ENCODE measurements at regions not wholly inside any gene's neighbourhood (a gene's known extent, or its start where the extent isn't known, plus 50 kb on each side); places are given as distances from the start of the nearest gene placed in this dataset.

DNA sequence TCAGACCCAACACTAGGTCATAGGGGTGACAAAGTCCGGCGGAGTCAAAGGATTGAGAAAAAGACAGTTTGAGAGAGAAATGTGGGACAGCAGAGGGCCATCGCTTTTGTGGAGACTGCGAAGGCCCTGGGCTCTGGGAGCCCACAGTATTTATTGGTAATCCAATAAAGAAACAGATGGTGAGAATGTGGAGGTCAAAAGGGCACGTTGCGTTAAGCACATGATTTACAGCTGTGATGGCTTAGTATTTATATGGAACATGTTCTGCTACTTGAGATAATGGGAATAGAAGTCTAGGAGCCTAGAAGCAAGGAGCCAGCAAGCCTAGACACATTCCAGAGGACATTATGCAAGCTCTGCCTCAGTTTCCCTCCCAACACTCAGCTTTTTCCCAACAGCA lies 2521.1 kb downstream of the PCDH9 start:
- H3K27ac ChIP-seq (ENCODE audit: low read depth in 1 of 2, low read length in 2 of 2): no peak overlapping the region
- no peaks in the 10 kb centered on the region for H3K9me3 ChIP-seq (ENCODE audit: control insufficient read depth in 4 of 4, low read length in 3 of 4)
- DNase-seq (ENCODE audit: low spot score): no peak
- no peak overlapping the region for H3K9ac ChIP-seq (ENCODE audit: low read depth in 1 of 2, low read length in 2 of 2)
- TF ChIP-seq SP1 (IDR thresholded peaks at IDR 0.05) (no peak), RAD21 (IDR thresholded peaks at IDR 0.05) (no peak), YY1 (IDR thresholded peaks at IDR 0.05) (no peak)
- H3K4me3 ChIP-seq (ENCODE audit: low read depth in 1 of 3, low read length in 3 of 3): no peak overlapping the region
- H3K4me1 ChIP-seq (ENCODE audit: control insufficient read depth in 4 of 4, insufficient read depth in 4 of 4, low read length in 3 of 4): no peaks in the 10 kb centered on the region
- 89% methylated on average over 6 of the region's 6 CpGs for WGBS
- H3K27me3 ChIP-seq (ENCODE audit: control insufficient read depth in 4 of 4, insufficient read depth in 4 of 4, low read length in 3 of 4): no peaks in the 10 kb centered on the region
- no peaks in the 10 kb centered on the region for H3K36me3 ChIP-seq (ENCODE audit: control insufficient read depth in 4 of 4, insufficient read depth in 3 of 4, low read depth in 1 of 4, low read length in 3 of 4)

DNA sequence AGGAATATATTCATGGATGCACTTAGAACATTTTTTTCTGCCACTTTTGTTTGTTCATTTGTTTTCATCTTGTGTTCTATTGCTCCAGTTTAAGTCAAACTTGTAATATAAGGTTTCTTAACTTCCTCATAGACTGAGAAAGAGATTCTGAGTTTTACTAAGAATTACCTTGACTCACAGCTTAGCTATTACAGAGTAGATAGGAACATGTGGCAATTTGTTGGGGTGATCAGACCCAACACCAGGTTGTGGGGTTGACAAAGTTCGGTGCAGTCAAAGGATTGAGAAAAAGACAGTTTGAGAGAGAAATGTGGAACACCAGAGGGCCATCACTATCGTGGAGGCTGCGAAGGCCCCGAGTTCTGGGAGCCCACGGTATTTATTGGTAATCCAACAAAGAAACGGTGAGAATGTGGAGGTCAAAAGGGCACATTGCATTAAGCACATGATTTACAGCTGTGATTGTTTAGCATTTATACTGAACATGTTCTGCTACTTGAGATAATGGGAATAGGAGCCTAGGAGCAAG lies 2526.0 kb downstream of the PCDH9 start:
- H3K36me3 ChIP-seq (ENCODE audit: control insufficient read depth in 4 of 4, insufficient read depth in 3 of 4, low read depth in 1 of 4, low read length in 3 of 4): no peaks in the 10 kb centered on the region
- H3K27ac ChIP-seq (ENCODE audit: low read depth in 1 of 2, low read length in 2 of 2): no peak overlapping the region
- no peaks in the 10 kb centered on the region for H3K9me3 ChIP-seq (ENCODE audit: control insufficient read depth in 4 of 4, low read length in 3 of 4)
- H3K4me3 ChIP-seq (ENCODE audit: low read depth in 1 of 3, low read length in 3 of 3): no peak overlapping the region
- 73% methylated on average over 6 of the region's 6 CpGs for WGBS
- no peak for DNase-seq (ENCODE audit: low spot score)
- no peaks in the 10 kb centered on the region for H3K4me1 ChIP-seq (ENCODE audit: control insufficient read depth in 4 of 4, insufficient read depth in 4 of 4, low read length in 3 of 4)
- TF ChIP-seq, protein P1, sequence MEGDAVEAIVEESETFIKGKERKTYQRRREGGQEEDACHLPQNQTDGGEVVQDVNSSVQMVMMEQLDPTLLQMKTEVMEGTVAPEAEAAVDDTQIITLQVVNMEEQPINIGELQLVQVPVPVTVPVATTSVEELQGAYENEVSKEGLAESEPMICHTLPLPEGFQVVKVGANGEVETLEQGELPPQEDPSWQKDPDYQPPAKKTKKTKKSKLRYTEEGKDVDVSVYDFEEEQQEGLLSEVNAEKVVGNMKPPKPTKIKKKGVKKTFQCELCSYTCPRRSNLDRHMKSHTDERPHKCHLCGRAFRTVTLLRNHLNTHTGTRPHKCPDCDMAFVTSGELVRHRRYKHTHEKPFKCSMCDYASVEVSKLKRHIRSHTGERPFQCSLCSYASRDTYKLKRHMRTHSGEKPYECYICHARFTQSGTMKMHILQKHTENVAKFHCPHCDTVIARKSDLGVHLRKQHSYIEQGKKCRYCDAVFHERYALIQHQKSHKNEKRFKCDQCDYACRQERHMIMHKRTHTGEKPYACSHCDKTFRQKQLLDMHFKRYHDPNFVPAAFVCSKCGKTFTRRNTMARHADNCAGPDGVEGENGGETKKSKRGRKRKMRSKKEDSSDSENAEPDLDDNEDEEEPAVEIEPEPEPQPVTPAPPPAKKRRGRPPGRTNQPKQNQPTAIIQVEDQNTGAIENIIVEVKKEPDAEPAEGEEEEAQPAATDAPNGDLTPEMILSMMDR (IDR thresholded peaks at IDR 0.05; ENCODE audit: low read depth, low read length, missing input control): no peak
- TF ChIP-seq FOXA1 (IDR thresholded peaks at IDR 0.05) (no peak), HNF4A (conservative IDR thresholded peaks at IDR 0.05) (no peak), JUND (IDR thresholded peaks at IDR 0.05) (no peak), RAD21 (IDR thresholded peaks at IDR 0.05) (no peak), TAF1 (conservative IDR thresholded peaks at IDR 0.05) (no peak), GABPA (IDR thresholded peaks at IDR 0.05 in 1 of 2, conservative IDR thresholded peaks at IDR 0.05 in 1 of 2) (no peak), SP1 (IDR thresholded peaks at IDR 0.05) (no peak), RXRA (IDR thresholded peaks at IDR 0.05) (no peak), FOXA2 (IDR thresholded peaks at IDR 0.05) (no peak), NR2F2 (IDR thresholded peaks at IDR 0.05) (no peak), EGR1 (IDR thresholded peaks at IDR 0.05; ENCODE audit: low read depth in 2 of 2) (no peak), YY1 (IDR thresholded peaks at IDR 0.05) (no peak), HNF4G (IDR thresholded peaks at IDR 0.05) (no peak)
- TF ChIP-seq, protein P2, sequence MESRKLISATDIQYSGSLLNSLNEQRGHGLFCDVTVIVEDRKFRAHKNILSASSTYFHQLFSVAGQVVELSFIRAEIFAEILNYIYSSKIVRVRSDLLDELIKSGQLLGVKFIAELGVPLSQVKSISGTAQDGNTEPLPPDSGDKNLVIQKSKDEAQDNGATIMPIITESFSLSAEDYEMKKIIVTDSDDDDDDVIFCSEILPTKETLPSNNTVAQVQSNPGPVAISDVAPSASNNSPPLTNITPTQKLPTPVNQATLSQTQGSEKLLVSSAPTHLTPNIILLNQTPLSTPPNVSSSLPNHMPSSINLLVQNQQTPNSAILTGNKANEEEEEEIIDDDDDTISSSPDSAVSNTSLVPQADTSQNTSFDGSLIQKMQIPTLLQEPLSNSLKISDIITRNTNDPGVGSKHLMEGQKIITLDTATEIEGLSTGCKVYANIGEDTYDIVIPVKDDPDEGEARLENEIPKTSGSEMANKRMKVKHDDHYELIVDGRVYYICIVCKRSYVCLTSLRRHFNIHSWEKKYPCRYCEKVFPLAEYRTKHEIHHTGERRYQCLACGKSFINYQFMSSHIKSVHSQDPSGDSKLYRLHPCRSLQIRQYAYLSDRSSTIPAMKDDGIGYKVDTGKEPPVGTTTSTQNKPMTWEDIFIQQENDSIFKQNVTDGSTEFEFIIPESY (IDR thresholded peaks at IDR 0.05): no peak
- TF ChIP-seq, protein P3, sequence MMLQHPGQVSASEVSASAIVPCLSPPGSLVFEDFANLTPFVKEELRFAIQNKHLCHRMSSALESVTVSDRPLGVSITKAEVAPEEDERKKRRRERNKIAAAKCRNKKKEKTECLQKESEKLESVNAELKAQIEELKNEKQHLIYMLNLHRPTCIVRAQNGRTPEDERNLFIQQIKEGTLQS (IDR thresholded peaks at IDR 0.05): no peak
- TF ChIP-seq, protein P4, sequence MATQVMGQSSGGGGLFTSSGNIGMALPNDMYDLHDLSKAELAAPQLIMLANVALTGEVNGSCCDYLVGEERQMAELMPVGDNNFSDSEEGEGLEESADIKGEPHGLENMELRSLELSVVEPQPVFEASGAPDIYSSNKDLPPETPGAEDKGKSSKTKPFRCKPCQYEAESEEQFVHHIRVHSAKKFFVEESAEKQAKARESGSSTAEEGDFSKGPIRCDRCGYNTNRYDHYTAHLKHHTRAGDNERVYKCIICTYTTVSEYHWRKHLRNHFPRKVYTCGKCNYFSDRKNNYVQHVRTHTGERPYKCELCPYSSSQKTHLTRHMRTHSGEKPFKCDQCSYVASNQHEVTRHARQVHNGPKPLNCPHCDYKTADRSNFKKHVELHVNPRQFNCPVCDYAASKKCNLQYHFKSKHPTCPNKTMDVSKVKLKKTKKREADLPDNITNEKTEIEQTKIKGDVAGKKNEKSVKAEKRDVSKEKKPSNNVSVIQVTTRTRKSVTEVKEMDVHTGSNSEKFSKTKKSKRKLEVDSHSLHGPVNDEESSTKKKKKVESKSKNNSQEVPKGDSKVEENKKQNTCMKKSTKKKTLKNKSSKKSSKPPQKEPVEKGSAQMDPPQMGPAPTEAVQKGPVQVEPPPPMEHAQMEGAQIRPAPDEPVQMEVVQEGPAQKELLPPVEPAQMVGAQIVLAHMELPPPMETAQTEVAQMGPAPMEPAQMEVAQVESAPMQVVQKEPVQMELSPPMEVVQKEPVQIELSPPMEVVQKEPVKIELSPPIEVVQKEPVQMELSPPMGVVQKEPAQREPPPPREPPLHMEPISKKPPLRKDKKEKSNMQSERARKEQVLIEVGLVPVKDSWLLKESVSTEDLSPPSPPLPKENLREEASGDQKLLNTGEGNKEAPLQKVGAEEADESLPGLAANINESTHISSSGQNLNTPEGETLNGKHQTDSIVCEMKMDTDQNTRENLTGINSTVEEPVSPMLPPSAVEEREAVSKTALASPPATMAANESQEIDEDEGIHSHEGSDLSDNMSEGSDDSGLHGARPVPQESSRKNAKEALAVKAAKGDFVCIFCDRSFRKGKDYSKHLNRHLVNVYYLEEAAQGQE (IDR thresholded peaks at IDR 0.05): no peak
- no peak overlapping the region for H3K9ac ChIP-seq (ENCODE audit: low read depth in 1 of 2, low read length in 2 of 2)
- H3K27me3 ChIP-seq (ENCODE audit: control insufficient read depth in 4 of 4, insufficient read depth in 4 of 4, low read length in 3 of 4): no peaks in the 10 kb centered on the region

Data from liver (tissue), 8 donors.